NCI-H526 treated with DMSO at 0.1 percent for 48 hours (cell line): ENCODE measurements at regions not wholly inside any gene's neighbourhood (a gene's known extent, or its start where the extent isn't known, plus 50 kb on each side); places are given as distances from the start of the nearest gene placed in this dataset.
"Not testable (repeated sequence)": the region's sequence is repeated elsewhere in the genome, so short reads cannot be mapped to it uniquely, and the experiment has no call there.

Experiments
- DNase-seq: peaks from one replicate; lab custom pipeline; 2025; lab: John Stamatoyannopoulos, UW

DNA sequence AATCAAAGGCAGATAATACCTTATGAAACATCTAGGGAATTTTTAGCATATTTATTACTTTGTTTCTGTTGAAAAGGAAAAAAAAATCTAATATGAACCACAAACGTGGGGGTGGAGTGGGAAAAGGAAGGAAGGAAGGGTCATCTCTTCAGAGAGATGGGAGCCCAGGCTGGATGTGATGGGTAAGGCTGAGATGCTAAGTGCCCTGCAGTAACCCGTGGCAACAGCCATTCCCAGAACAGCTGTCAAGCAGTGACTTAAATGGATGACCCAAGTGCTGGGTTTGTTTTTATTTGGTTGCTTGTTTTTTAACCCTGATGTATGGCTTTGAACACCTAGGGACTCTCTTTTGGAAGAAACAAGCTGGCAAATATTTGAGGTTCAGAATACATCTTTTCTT lies 50.7 kb upstream of the KLF7 start:
- no peak for DNase-seq

- no peak for DNase-seq
Measured at GRCh38 chr2:207217442-207217841, 51.7 kb upstream of the KLF7 start.

- DNase-seq: no peak
Measured at GRCh38 chr2:207219081-207219630, 53.4 kb upstream of the KLF7 start.

DNA sequence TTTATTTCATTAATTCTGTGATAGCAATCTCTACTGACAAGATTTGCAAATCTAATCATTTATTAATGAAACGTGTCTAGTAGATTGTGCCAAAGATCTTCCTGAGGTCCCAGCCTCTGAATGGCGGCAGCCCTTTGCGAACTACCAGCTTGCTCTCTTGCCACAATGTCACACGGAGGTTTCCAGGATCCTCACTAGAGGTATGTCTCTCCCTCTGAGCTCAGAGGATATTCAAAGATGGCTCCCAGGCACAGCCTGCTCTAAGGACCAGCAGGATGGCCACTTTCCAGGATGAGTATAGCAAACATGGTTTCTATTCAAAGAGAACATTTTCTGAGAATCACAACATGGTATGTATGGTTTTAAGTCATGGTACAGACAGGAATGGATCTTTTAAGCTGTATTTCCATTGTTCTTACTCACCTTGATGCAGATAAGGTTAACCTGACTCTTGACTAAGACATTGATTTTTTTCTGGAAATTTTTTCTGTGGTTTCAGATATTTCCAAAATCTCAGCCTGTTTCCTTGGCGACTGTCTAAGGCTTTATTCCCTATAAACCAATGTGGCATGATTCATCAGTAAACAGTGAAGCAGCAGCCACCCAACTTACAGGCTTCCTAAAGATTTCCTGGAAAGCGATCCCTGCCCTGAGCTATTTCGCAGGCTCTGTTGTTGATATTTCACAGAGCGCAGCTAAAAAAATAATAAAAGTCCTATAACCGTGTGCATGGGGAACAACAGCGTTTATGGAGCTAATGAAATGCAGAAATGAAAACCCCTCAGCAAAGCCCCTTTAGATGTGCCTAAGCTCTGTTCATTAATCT lies 54.1 kb upstream of the KLF7 start:
- no peak for DNase-seq

DNA sequence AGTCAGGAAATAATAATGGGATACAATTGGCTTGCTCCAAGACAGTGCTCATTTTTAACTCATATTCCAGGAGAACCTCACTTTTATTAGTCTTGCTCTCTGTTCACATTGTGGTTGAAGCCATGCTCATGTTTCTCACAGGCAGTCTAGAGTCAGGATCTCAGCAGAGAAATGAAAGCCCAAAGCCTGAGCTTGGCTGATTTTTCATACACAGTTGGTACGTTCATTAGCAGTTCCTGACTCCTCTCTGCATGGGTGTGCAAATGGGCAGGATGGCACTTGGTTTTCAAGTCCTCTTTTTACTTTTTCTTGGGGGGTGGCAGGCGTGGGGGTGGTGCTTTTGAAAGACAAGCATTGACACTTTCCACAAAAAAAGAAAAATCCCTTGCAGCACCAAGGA lies 56.0 kb upstream of the KLF7 start:
- no peak for DNase-seq

- DNase-seq: no peak
Measured at GRCh38 chr2:207223051-207223450, 57.3 kb upstream of the KLF7 start.

DNA sequence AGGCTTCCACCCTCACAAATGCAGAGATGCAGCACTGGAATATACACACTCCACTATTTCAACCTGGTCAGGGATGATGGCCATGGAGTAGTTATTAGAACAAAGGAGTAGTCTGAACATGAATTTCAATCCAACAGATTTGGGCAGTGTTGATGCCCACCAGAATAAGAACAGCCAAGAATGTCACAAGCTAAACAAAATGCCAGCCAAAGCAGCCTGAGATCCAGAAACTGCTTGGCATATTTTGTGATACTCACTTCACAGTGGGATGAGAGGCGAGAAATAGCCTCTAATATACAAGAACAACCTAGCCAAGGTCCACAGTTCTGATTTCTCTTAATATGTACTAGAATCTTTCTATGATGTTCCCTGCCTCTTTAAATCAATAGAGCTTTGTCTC lies 58.6 kb upstream of the KLF7 start:
- DNase-seq: no peak

DNA sequence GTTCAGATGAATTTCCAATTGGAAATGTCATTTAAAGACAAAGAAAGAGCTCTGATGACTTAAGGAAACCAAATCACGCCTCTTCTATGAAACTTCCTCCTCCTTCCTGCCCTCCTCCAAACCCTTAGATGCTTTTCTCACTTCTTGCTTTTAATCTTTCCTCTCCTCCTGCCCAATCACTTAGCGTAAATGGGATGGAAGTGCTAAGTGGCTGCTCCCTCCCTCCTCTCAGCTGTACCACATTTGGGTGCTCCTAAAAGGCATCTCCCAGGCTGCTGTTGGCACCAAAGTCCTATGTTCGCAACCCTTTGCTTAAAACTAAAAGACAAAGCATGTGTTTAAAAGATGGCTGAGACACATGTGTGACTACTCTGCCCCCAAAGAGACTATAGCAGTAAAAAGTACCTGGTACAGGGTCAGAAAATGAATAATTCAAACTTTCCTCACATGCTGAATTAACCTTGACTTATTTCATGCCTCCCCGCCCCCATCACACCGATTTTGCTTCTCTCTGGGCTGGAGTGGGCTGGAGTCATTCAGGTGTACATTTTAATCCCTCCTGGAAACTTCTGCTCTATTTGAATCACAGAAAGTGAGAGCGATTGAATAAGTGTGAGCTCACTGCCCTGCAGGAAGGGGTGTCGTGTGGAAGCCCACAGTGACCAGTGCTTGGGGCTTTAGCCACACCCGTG lies 59.2 kb upstream of the KLF7 start:
- no peak for DNase-seq

DNA sequence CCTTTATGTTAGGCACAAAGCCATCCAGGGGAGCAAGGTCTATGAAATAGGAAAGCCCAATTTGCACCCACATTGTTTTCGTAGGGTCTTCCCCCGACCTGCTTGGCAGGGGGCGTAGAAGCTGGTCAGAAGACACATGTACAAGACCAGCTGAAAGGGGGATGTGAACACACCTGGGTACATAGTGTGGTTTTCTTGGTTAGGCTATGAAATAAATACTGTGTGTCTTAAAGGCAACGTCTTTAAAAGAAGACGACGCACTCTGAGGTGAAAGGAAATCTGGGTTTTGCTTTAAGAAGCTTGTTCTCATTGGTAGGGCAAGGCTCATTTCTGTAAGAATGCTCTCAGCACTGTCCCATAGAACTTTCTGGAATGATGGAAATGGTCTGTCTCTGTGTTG lies 60.0 kb upstream of the KLF7 start:
- no peak for DNase-seq

GRCh38 chr2:207226243-207226642 lies 60.5 kb upstream of the KLF7 start:
- DNase-seq: no peak

DNA sequence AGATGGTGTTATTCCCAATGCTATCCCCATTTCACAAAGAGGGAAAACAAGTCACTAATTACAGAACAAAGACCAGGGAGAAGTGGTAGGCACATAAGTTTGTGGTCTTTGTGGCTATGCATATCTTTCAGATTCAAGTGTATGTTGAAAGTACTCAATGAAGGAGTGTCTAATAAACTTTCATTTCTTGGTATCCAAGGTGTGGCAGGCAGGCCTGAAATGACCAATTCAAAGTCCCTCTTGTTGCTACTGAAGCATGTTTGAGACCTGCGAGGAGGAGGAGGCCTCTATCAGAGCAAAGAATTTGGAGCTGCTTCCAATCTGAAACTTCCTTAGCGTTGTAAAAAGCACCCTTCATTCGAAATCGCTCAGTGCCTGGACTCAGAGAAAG lies 60.9 kb upstream of the KLF7 start:
- DNase-seq: no peak

- DNase-seq: no peak
Measured at GRCh38 chr2:207227062-207227748, 61.5 kb upstream of the KLF7 start.

GRCh38 chr2:207227749-207228145 lies 62.0 kb upstream of the KLF7 start:
- DNase-seq: no peak

DNA sequence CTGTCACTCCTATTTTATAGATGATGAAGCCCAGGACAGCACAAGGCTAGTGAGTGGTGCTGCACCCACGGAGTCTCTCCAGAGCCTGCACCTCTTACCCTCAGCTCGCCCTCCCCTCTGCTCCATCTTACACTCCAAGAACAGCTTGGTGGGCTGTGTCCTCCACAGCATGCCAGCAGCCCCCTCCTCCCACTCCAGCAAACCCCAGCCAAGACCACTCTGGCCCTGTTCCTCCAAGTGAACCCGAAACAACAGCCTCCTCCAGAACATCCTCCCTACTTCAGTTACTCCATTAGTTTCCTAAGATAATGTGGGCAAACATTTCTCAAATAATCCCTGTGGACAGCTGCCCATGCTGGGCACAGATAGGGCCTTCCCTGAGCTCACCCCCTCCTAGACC lies 62.7 kb upstream of the KLF7 start:
- no peak for DNase-seq

GRCh38 chr2:207229161-207229560 lies 63.4 kb upstream of the KLF7 start:
- no peak for DNase-seq

- no peak for DNase-seq
Measured at GRCh38 chr2:207230261-207231105, 64.7 kb upstream of the KLF7 start.

DNA sequence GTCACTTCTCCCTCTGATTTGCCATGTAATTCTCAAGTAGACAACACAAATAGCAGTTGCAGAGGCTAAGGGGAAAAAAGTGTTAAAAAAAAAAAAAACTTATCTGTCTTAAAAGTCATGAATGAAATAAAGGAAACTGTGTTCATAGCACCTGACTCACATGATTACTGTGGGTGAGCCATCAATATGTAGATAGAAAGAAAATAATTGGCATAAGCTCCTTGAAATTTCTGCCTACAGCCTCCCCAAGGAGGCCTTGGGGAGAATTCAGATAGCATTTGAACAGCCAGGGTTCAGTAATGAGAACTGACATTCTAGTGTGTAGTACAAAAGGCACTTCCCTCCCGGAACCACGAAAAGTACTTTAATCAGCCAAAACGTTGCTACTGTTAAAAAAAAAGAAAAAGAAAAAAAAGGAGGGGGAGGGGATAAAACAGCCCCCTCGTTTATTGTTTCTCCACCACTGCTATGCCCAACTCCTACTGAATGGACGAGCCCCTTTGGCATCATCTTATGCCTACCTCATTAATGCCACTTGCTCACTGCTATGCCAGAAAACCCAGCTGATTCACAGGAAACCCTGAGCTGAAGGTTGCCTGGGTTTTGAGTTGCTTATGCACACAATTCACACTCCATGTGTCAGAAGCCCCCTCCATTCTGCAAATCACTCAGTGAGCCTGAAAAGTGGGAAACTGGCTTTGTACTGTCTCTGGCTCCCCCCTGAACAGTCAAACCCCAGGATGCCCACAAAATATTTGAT lies 65.5 kb upstream of the KLF7 start:
- no peak for DNase-seq

- DNase-seq: no peak
Measured at GRCh38 chr2:207231967-207232366, 66.2 kb upstream of the KLF7 start.

- DNase-seq: not testable (repeated sequence)
Measured at GRCh38 chr2:207233141-207233540, 67.4 kb upstream of the KLF7 start.

DNA sequence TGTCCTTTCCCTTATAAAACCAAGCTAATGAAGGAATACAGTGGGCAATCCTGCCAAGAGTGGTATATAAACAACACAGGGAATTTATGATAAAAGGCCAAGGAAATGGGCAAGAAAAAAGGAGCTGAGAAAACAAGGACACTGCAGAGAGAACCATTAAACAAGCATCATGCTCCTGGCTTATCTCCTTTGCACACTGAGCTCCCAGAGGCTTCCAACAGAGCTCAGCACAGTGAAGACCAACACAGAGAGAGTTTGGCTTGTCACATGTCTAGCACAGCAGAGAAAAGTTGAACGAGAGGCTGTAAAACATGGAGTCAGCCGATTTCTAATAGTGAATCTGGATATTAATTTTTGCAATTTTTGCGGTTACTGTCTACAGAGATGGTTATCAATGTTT lies 68.0 kb upstream of the KLF7 start:
- DNase-seq: no peak

DNA sequence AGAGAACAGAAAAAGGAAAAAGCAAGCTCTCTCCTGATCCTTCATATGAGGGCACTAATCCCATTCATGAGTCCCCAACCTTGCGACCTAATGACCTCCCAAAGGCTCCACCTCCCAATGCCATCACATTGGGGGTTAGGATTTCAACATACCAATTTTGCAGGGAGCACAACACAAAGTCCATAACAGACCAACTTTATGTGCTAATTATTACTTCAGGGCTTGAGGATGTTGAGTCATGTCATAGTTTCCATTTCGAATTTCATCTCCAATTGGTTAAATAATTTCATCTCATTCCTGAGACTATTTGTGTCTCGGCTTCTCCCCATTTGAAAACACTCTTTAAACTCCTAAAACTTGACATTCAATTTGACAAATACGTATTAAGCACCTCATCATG lies 69.9 kb upstream of the KLF7 start:
- no peak for DNase-seq
